Lower leg skin (tissue), 4 donors: ENCODE measurements at regions not wholly inside any gene's neighbourhood (a gene's known extent, or its start where the extent isn't known, plus 50 kb on each side); places are given as distances from the start of the nearest gene placed in this dataset.

Experiments used
- DNase-seq, 2 donors: peaks; one replicate each; pipeline ENCODE4 v3.0.0-alpha.2; 2019; ENCODE audit warnings: low spot score in 2 of 2
- H3K4me3 ChIP-seq: fragments of 200-600 bp; sonication (generic); 2 replicates; pipeline ENCODE4 v1.5.1; 2017; ENCODE audit warnings: mild to moderate bottlenecking, low read depth; ENCODE audit not compliant: poor library complexity, severe bottlenecking
- POLR2A ChIP-seq, 2 donors: fragments of 450-650 bp; IDR thresholded peaks; one replicate each; pipeline ENCODE4 v1.6.1; 2016 to 2017; ENCODE audit warnings: antibody characterized with exemption in 2 of 2, mild to moderate bottlenecking in 1 of 2, moderate library complexity in 1 of 2
- WGBS, 2 donors: methylation state at CpG; one replicate each; pipeline ENCODE4 v1.1.5; 2018; 5-methylcytosine and 5-hydroxymethylcytosine counted together
- intact Hi-C: fragments of 100-400 bp; cut with DNase I; formaldehyde crosslinking; loops from one replicate; pipeline ENCODE4 v1.15.0; 2023; ENCODE audit warnings: low total_unique reads
- TF ChIP-seq, protein P1 (sequence below), 3 donors: fragments of 450-650 bp; IDR thresholded peaks; one replicate each; pipeline ENCODE4 v1.5.1; 2016; ENCODE audit warnings: antibody characterized with exemption in 3 of 3, mild to moderate bottlenecking in 3 of 3, moderate library complexity in 2 of 3

DNA sequence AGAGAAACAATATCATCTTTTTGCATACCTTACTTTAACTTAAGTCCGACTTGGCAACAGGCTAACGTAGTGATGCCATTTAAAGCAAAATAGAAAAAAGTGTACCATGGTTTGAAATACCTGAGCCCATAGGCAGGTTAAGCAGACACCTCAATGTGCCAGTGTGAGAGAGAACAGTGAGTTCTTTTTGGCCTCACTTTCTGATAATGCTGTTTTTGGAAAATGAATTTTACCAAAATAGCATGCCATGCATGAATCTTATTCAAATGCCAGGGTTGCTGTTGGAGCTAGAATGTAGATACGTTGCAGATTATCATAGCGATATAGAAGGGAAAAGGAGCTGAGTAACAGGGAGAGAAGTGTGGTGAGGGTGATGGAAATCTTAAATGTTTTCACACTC, 170.2 kb downstream of the OTOR start:
- H3K4me3 ChIP-seq, result no peak overlapping the region
- TF ChIP-seq, protein P1, sequence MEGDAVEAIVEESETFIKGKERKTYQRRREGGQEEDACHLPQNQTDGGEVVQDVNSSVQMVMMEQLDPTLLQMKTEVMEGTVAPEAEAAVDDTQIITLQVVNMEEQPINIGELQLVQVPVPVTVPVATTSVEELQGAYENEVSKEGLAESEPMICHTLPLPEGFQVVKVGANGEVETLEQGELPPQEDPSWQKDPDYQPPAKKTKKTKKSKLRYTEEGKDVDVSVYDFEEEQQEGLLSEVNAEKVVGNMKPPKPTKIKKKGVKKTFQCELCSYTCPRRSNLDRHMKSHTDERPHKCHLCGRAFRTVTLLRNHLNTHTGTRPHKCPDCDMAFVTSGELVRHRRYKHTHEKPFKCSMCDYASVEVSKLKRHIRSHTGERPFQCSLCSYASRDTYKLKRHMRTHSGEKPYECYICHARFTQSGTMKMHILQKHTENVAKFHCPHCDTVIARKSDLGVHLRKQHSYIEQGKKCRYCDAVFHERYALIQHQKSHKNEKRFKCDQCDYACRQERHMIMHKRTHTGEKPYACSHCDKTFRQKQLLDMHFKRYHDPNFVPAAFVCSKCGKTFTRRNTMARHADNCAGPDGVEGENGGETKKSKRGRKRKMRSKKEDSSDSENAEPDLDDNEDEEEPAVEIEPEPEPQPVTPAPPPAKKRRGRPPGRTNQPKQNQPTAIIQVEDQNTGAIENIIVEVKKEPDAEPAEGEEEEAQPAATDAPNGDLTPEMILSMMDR (IDR thresholded peaks at IDR 0.05), result no peak
- TF ChIP-seq POLR2A (IDR thresholded peaks at IDR 0.05), result no peak
- no peak for DNase-seq
- intact Hi-C loops, result no loop called here
- 84 to 85% methylated on average over 4 of the region's 4 CpGs for WGBS, 2 donors

DNA sequence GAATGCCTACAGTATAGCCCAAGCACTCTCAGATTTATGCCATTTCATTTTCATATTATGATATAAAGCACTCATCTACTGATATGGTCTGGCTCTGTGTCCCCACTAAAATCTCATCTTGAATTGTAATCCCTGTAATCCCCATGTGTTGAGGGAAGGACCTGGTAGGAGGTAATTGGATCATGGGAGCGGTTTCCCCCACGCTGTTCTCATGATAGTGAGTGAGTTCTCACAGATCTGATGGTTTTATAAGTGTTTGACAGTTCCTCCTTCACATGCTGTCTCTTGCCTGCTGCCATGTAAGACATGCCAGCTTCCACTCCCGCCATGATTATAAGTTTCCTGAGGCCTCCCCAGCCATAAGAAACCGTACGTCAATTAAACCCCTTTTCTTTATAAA, 171.7 kb downstream of the OTOR start:
- H3K4me3 ChIP-seq, result no peak overlapping the region
- TF ChIP-seq POLR2A (IDR thresholded peaks at IDR 0.05), result no peak
- intact Hi-C loops, result no loop called here
- DNase-seq, result no peak
- 63 to 65% methylated on average over 5 of the region's 5 CpGs for WGBS, 2 donors

GRCh38 chr20:16922834-16923233, 174.7 kb downstream of the OTOR start:
- no peak for TF ChIP-seq POLR2A (IDR thresholded peaks at IDR 0.05)
- TF ChIP-seq, protein P1 (IDR thresholded peaks at IDR 0.05), result no peak
- WGBS, 2 donors, result 27 to 33% methylated on average over 3 of the region's 3 CpGs
- H3K4me3 ChIP-seq, result no peak overlapping the region

GRCh38 chr20:16926626-16927430, 178.7 kb downstream of the OTOR start:
- TF ChIP-seq, protein P1 (IDR thresholded peaks at IDR 0.05), result no peak
- TF ChIP-seq POLR2A (IDR thresholded peaks at IDR 0.05), result no peak
- WGBS, 2 donors, result 89 to 92% methylated on average over 11 of the region's 11 CpGs
- DNase-seq, result no peak
- H3K4me3 ChIP-seq, result no peak overlapping the region
- intact Hi-C loops, result no loop called here

More at GRCh38 chr20:16922834-16923233, 174.7 kb downstream of the OTOR start:
- no peak for DNase-seq
- intact Hi-C loops, result no loop called here

DNA sequence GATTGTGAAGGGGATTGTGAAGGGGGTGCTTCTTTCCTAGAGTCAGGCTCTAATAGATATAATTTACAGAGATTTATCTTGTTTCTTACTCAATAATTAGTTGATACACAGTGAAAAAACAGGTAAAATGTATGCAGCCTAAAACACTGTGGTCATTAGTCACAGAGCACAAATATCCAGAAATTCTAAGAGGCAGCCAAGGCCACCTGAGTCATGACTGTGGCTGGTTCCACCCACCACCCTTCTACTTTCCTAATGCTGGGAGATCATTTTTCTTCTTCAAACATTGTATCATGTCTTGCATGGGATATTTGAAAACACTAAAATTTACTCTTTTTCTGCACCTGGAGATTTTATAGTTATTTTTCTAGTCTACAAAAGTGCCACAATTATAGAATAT, 181.6 kb downstream of the OTOR start:
- DNase-seq, result no peak
- TF ChIP-seq, protein P1 (IDR thresholded peaks at IDR 0.05), result no peak
- no peak for TF ChIP-seq POLR2A (IDR thresholded peaks at IDR 0.05)
- intact Hi-C loops, result no loop called here
- no peak overlapping the region for H3K4me3 ChIP-seq

- TF ChIP-seq, protein P1 (IDR thresholded peaks at IDR 0.05), result no peak
- TF ChIP-seq POLR2A (IDR thresholded peaks at IDR 0.05), result no peak
- 65 to 92% methylated on average over 4 of the region's 4 CpGs for WGBS, 2 donors
- H3K4me3 ChIP-seq, result no peak overlapping the region
- intact Hi-C loops, result no loop called here
- DNase-seq, result no peak
Observed at GRCh38 chr20:16930656-16931055, 182.5 kb downstream of the OTOR start.
